Sigmoid colon (tissue), 6 donors: ENCODE measurements at regions not wholly inside any gene's neighbourhood (a gene's known extent, or its start where the extent isn't known, plus 50 kb on each side); places are given as distances from the start of the nearest gene placed in this dataset.

ENCODE experiments used
- DNase-seq: peaks from one replicate; pipeline ENCODE4 v3.0.0-alpha.2; 2019
- H3K27ac ChIP-seq, 4 donors: fragments of 200-600 bp; sonication (generic); one replicate each; pipeline ENCODE4 v1.5.1; 2016 to 2019; ENCODE audit warnings: mild to moderate bottlenecking in 1 of 4
- H3K27me3 ChIP-seq, 3 donors: fragments of 200-600 bp; sonication (generic); one replicate each; pipeline ENCODE4 v1.5.1; 2019; ENCODE audit warnings: mild to moderate bottlenecking in 1 of 3
- H3K36me3 ChIP-seq, 4 donors: fragments of 200-600 bp; sonication (generic); one replicate each; pipeline ENCODE4 v1.5.1; 2016 to 2019
- H3K4me1 ChIP-seq, 4 donors: fragments of 200-600 bp; sonication (generic); one replicate each; pipeline ENCODE4 v1.5.1; 2017 to 2019
- H3K4me3 ChIP-seq, 4 donors: fragments of 200-600 bp; sonication (generic); one replicate each; pipeline ENCODE4 v1.5.1; 2017 to 2019; ENCODE audit warnings: mild to moderate bottlenecking in 2 of 4, moderate library complexity in 1 of 4
- H3K9me3 ChIP-seq, 4 donors: fragments of 200-600 bp in 3 of 4; sonication (generic) in 3 of 4; one replicate each; pipeline versions ENCODE4 v1.5.1 to v1.6.1; 2013 to 2019
- CTCF ChIP-seq, 4 experiments: fragments of 450-650 bp in 3 of 4; fragments of 200-600 bp in 1 of 4; IDR thresholded peaks; one replicate each; pipeline ENCODE4 v1.5.1; 2016 to 2019; ENCODE audit warnings: antibody characterized with exemption in 4 of 4, mild to moderate bottlenecking in 3 of 4, moderate library complexity in 2 of 4
- EP300 ChIP-seq, 4 donors: sonication (generic); formaldehyde crosslinking; IDR thresholded peaks; one replicate each; pipeline ENCODE4 v1.6.1; 2017; ENCODE audit warnings: antibody characterized with exemption in 4 of 4
- POLR2A ChIP-seq, 2 donors: fragments of 450-650 bp; IDR thresholded peaks; one replicate each; pipeline ENCODE4 v1.6.1; 2016; ENCODE audit warnings: antibody characterized with exemption in 2 of 2, mild to moderate bottlenecking in 2 of 2, moderate library complexity in 2 of 2
- POLR2AphosphoS5 ChIP-seq, 4 donors: sonication (generic); formaldehyde crosslinking; IDR thresholded peaks; one replicate each; pipeline ENCODE4 v1.6.1; 2017; ENCODE audit warnings: antibody characterized with exemption in 4 of 4
- WGBS, 2 donors: extraction: QIAGEN DNeasy Blood & Tissue Kit; methylation state at CpG; one replicate each; pipeline ENCODE4 v1.1.7; 2013; 5-methylcytosine and 5-hydroxymethylcytosine counted together
- intact Hi-C: fragments of 100-400 bp; cut with DNase I; formaldehyde crosslinking; loops from one replicate; pipeline ENCODE4 v1.15.1; 2023
- donor health status: healthy with polysubstance abuse.
- donor health status: healthy.

- H3K27ac ChIP-seq: no peak overlapping the region
- intact Hi-C loops: no loop called here
- H3K36me3 ChIP-seq: no peaks in the 10 kb centered on the region
- no peaks in the 10 kb centered on the region for H3K4me1 ChIP-seq
- no peaks in the 10 kb centered on the region for H3K27me3 ChIP-seq
- H3K4me3 ChIP-seq: no peak overlapping the region
- WGBS, 2 donors: 85 to 88% methylated on average over 3 of the region's 3 CpGs
- DNase-seq: no peak
- no peak for TF ChIP-seq CTCF (IDR thresholded peaks at IDR 0.05)
- no peak for TF ChIP-seq POLR2AphosphoS5 (IDR thresholded peaks at IDR 0.05)
- no peak for TF ChIP-seq EP300 (IDR thresholded peaks at IDR 0.05)
- no peak for TF ChIP-seq POLR2A (IDR thresholded peaks at IDR 0.05)
- no peaks in the 10 kb centered on the region for H3K9me3 ChIP-seq
Measured at GRCh38 chr11:92342886-92343285, 118.3 kb downstream of the FAT3 start.

GRCh38 chr11:92346220-92346619, 121.6 kb downstream of the FAT3 start:
- H3K27me3 ChIP-seq: no peaks in the 10 kb centered on the region
- no peaks in the 10 kb centered on the region for H3K4me1 ChIP-seq
- WGBS, 2 donors: 62 to 85% methylated on average over 4 of the region's 4 CpGs
- no peak for DNase-seq
- intact Hi-C loops: no loop called here
- TF ChIP-seq POLR2AphosphoS5 (IDR thresholded peaks at IDR 0.05): no peak
- no peak overlapping the region for H3K27ac ChIP-seq
- H3K9me3 ChIP-seq: no peaks in the 10 kb centered on the region
- no peaks in the 10 kb centered on the region for H3K36me3 ChIP-seq
- no peak overlapping the region for H3K4me3 ChIP-seq

DNA sequence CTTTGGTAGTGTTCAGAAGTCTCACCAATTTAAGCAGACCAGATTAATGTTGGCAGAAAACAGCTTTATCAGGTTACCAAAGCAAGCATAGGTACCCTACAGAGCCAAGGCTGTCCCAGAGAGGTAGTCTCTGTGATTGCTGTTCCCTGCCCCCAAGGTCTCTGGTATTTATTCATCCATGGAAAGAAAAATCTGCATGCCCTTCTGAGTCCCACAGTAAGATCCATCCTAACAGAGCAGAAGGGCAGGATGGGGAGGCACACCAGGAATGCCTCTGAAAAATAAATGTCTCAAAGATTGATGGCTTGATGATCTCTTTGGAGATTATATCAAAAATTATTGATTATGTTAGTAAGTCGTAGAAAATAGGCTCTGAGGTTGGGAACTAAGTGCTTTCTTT, 122.8 kb downstream of the FAT3 start:
- no peak for DNase-seq
- Histone ChIP-seq H3K27ac (no peak overlapping the region), H3K36me3 (no peaks in the 10 kb centered on the region), H3K4me1 (no peaks in the 10 kb centered on the region), H3K27me3 (no peaks in the 10 kb centered on the region), H3K4me3 (no peak overlapping the region), H3K9me3 (no peaks in the 10 kb centered on the region)
- WGBS, 2 donors: 57 to 62% methylated on average over 1 of the region's 1 CpG
- TF ChIP-seq EP300 (IDR thresholded peaks at IDR 0.05) (no peak), CTCF (IDR thresholded peaks at IDR 0.05) (no peak), POLR2AphosphoS5 (IDR thresholded peaks at IDR 0.05) (no peak), POLR2A (IDR thresholded peaks at IDR 0.05) (no peak)
- intact Hi-C loops: no loop called here

DNA sequence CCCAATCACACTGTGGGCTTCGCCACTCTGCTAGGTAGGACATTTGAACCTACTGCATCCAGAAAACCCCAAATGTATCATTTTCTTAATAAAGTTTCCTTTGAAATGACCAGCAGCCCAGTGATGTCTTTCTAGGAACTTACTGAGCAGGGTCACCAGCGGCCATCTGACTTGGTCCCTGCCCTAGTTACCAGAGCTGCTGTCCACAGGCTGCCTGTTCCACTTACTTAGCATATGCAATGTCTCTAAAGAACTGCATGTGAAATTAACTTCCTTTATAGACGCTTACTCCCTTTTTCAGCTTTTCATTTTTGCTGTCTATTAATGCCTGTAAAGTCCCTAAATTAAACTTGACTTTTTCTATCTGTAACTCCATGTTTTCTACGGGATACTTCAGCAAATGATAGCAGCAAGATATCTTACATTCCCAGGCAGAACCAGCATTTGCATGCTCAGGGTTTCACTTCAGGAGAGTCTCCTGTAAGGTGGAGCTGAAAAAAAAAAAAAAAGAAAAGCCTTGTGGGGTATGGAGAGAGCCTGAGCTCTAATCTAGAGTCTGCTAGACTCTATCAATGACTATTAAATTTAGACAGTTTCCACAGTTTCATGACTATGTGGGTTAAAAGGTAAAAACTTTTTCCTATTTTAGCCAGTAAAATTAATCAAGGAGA, 125.0 kb downstream of the FAT3 start:
- Histone ChIP-seq H3K36me3 (no peaks in the 10 kb centered on the region), H3K9me3 (no peaks in the 10 kb centered on the region), H3K4me1 (no peaks in the 10 kb centered on the region), H3K27ac (no peak overlapping the region), H3K27me3 (no peaks in the 10 kb centered on the region), H3K4me3 (no peak overlapping the region)
- no peak for DNase-seq
- TF ChIP-seq CTCF (IDR thresholded peaks at IDR 0.05) (no peak), POLR2A (IDR thresholded peaks at IDR 0.05) (no peak), EP300 (IDR thresholded peaks at IDR 0.05) (no peak), POLR2AphosphoS5 (IDR thresholded peaks at IDR 0.05) (no peak)
- 78 to 80% methylated on average over 4 of the region's 4 CpGs for WGBS, 2 donors
- intact Hi-C loops: no loop called here

GRCh38 chr11:92357344-92357743, 132.7 kb downstream of the FAT3 start:
- no peaks in the 10 kb centered on the region for H3K9me3 ChIP-seq
- intact Hi-C loops: no loop called here
- no peaks in the 10 kb centered on the region for H3K36me3 ChIP-seq
- no peaks in the 10 kb centered on the region for H3K4me1 ChIP-seq
- TF ChIP-seq EP300 (IDR thresholded peaks at IDR 0.05) (no peak), POLR2AphosphoS5 (IDR thresholded peaks at IDR 0.05) (no peak), CTCF (IDR thresholded peaks at IDR 0.05) (no peak), POLR2A (IDR thresholded peaks at IDR 0.05) (no peak)
- no peak overlapping the region for H3K4me3 ChIP-seq
- H3K27me3 ChIP-seq: no peaks in the 10 kb centered on the region
- H3K27ac ChIP-seq: no peak overlapping the region
- no peak for DNase-seq
